ENCODE measurements at regions not wholly inside any gene's neighbourhood (a gene's known extent, or its start where the extent isn't known, plus 50 kb on each side); places are given as distances from the start of the nearest gene placed in this dataset.

GRCh38 chr13:50275392-50276063 is 260.3 kb downstream of the KCNRG start:
- H3K36me3 ChIP-seq (ENCODE audit: control insufficient read depth, insufficient read depth, low read length): no peaks in the 10 kb centered on the region
- H3K27me3 ChIP-seq (ENCODE audit: control insufficient read depth, insufficient read depth, low read length): no peaks in the 10 kb centered on the region
- H3K4me3 ChIP-seq (ENCODE audit: low read depth, low read length): no peak overlapping the region
- H3K9me3 ChIP-seq (ENCODE audit: control insufficient read depth, insufficient read depth, low read length): no peaks in the 10 kb centered on the region
- no peak overlapping the region for H3K9ac ChIP-seq (ENCODE audit: low read depth, low read length)
- H3K4me1 ChIP-seq (ENCODE audit: control insufficient read depth, insufficient read depth, low read length): peaks cover 18% of the 10 kb centered on the region

DNA sequence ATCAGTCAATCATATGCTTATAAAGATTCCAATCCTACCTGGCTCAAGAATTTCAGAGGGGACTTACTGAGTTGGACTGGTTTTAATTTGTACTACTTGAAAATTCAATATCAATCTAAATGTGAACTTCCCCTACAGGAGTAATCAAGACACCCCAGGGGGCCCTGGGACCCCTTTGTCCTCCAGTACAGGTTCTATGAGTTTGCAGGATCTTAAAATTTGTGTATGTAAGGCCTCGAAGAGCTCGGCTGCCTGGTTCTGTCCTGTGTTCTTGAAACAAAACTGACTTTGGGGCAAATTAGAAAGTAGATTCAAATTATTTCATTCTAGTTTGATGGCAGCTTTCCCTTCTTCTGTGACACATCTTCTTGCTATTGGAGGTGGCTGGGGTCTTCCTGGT is 261.3 kb downstream of the KCNRG start:
- Histone ChIP-seq H3K9me3 (ENCODE audit: control insufficient read depth, insufficient read depth, low read length) (no peaks in the 10 kb centered on the region), H3K4me3 (ENCODE audit: low read depth, low read length) (no peak overlapping the region), H3K36me3 (ENCODE audit: control insufficient read depth, insufficient read depth, low read length) (no peaks in the 10 kb centered on the region), H3K9ac (ENCODE audit: low read depth, low read length) (no peak overlapping the region), H3K4me1 (ENCODE audit: control insufficient read depth, insufficient read depth, low read length) (peaks cover 18% of the 10 kb centered on the region), H3K27me3 (ENCODE audit: control insufficient read depth, insufficient read depth, low read length) (no peaks in the 10 kb centered on the region)

- no peaks in the 10 kb centered on the region for H3K27me3 ChIP-seq (ENCODE audit: control insufficient read depth, insufficient read depth, low read length)
- no peak overlapping the region for H3K4me3 ChIP-seq (ENCODE audit: low read depth, low read length)
- H3K9me3 ChIP-seq (ENCODE audit: control insufficient read depth, insufficient read depth, low read length): no peaks in the 10 kb centered on the region
- H3K36me3 ChIP-seq (ENCODE audit: control insufficient read depth, insufficient read depth, low read length): no peaks in the 10 kb centered on the region
- H3K9ac ChIP-seq (ENCODE audit: low read depth, low read length): no peak overlapping the region
- peaks cover 18% of the 10 kb centered on the region for H3K4me1 ChIP-seq (ENCODE audit: control insufficient read depth, insufficient read depth, low read length)
Measured at GRCh38 chr13:50277127-50277526, 261.9 kb downstream of the KCNRG start.

- no peaks in the 10 kb centered on the region for H3K36me3 ChIP-seq (ENCODE audit: control insufficient read depth, insufficient read depth, low read length)
- H3K9ac ChIP-seq (ENCODE audit: low read depth, low read length): no peak overlapping the region
- H3K4me1 ChIP-seq (ENCODE audit: control insufficient read depth, insufficient read depth, low read length): peaks cover 18% of the 10 kb centered on the region
- H3K27me3 ChIP-seq (ENCODE audit: control insufficient read depth, insufficient read depth, low read length): no peaks in the 10 kb centered on the region
- H3K4me3 ChIP-seq (ENCODE audit: low read depth, low read length): no peak overlapping the region
- H3K9me3 ChIP-seq (ENCODE audit: control insufficient read depth, insufficient read depth, low read length): no peaks in the 10 kb centered on the region
Measured at GRCh38 chr13:50277906-50278305, 262.7 kb downstream of the KCNRG start.

DNA sequence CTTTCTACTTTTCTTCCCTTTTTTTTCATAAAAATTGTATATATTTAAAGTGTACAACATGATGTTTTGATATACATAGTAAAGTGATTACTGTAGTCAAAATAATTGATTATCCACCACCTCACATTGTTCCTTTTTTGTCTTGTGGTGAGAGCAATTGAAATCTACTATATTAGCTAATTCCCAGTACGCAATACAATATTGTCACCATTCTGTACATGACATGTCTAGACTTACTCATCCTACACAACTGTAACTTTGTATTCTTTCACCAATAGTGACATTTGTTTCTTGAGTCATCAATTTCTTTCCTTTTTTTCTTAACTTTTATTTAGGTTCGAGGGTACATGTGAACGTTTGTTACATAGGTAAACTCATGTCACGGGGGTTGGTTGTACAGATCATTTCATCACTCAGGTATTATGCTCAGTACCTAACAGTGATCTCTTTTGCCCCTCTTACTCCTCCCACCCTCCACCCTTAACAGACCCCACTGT is 265.2 kb downstream of the KCNRG start:
- Histone ChIP-seq H3K27me3 (ENCODE audit: control insufficient read depth, insufficient read depth, low read length) (no peaks in the 10 kb centered on the region), H3K9ac (ENCODE audit: low read depth, low read length) (no peak overlapping the region), H3K9me3 (ENCODE audit: control insufficient read depth, insufficient read depth, low read length) (no peaks in the 10 kb centered on the region), H3K36me3 (ENCODE audit: control insufficient read depth, insufficient read depth, low read length) (no peaks in the 10 kb centered on the region), H3K4me1 (ENCODE audit: control insufficient read depth, insufficient read depth, low read length) (peaks cover 18% of the 10 kb centered on the region), H3K4me3 (ENCODE audit: low read depth, low read length) (no peak overlapping the region)

GRCh38 chr13:50282016-50282415 is 266.8 kb downstream of the KCNRG start:
- Histone ChIP-seq H3K9ac (ENCODE audit: low read depth, low read length) (no peak overlapping the region), H3K4me3 (ENCODE audit: low read depth, low read length) (no peak overlapping the region), H3K9me3 (ENCODE audit: control insufficient read depth, insufficient read depth, low read length) (no peaks in the 10 kb centered on the region), H3K36me3 (ENCODE audit: control insufficient read depth, insufficient read depth, low read length) (no peaks in the 10 kb centered on the region), H3K27me3 (ENCODE audit: control insufficient read depth, insufficient read depth, low read length) (no peaks in the 10 kb centered on the region), H3K4me1 (ENCODE audit: control insufficient read depth, insufficient read depth, low read length) (peaks cover 15% of the 10 kb centered on the region)

DNA sequence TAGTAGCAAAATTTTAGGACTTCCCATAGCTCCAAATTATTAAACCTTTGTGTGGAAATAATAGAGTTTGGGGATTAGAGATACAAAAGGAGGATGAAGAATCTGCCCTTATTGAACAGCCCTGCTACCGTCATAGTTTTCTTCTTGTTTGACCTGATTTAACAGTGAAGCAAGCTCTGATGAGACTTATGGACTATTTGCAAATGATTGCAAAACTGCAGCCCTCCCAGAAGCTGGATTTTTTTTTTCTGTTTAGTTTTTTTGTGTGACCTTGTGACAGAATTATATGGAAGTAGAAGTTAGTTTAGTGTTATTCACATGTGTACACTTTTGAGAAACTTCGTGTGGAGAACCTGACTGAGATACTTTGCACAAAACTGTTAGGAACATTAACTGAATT is 267.8 kb downstream of the KCNRG start:
- no peaks in the 10 kb centered on the region for H3K27me3 ChIP-seq (ENCODE audit: control insufficient read depth, insufficient read depth, low read length)
- peaks cover 11% of the 10 kb centered on the region for H3K4me1 ChIP-seq (ENCODE audit: control insufficient read depth, insufficient read depth, low read length)
- no peaks in the 10 kb centered on the region for H3K36me3 ChIP-seq (ENCODE audit: control insufficient read depth, insufficient read depth, low read length)

GRCh38 chr13:50284540-50284939 is 269.3 kb downstream of the KCNRG start:
- Histone ChIP-seq H3K27me3 (ENCODE audit: control insufficient read depth, insufficient read depth, low read length) (no peaks in the 10 kb centered on the region), H3K4me3 (ENCODE audit: low read depth, low read length) (no peak overlapping the region), H3K9me3 (ENCODE audit: control insufficient read depth, insufficient read depth, low read length) (no peaks in the 10 kb centered on the region), H3K4me1 (ENCODE audit: control insufficient read depth, insufficient read depth, low read length) (peaks cover 3% of the 10 kb centered on the region), H3K36me3 (ENCODE audit: control insufficient read depth, insufficient read depth, low read length) (no peaks in the 10 kb centered on the region), H3K9ac (ENCODE audit: low read depth, low read length) (no peak overlapping the region)

More for the DNA sequence above, 267.8 kb downstream of the KCNRG start:
- Histone ChIP-seq H3K9me3 (ENCODE audit: control insufficient read depth, insufficient read depth, low read length) (no peaks in the 10 kb centered on the region), H3K4me3 (ENCODE audit: low read depth, low read length) (no peak overlapping the region), H3K9ac (ENCODE audit: low read depth, low read length) (no peak overlapping the region)

- Histone ChIP-seq H3K9ac (ENCODE audit: low read depth, low read length) (no peak overlapping the region), H3K4me1 (ENCODE audit: control insufficient read depth, insufficient read depth, low read length) (no peaks in the 10 kb centered on the region), H3K27me3 (ENCODE audit: control insufficient read depth, insufficient read depth, low read length) (no peaks in the 10 kb centered on the region), H3K4me3 (ENCODE audit: low read depth, low read length) (no peak overlapping the region), H3K36me3 (ENCODE audit: control insufficient read depth, insufficient read depth, low read length) (no peaks in the 10 kb centered on the region), H3K9me3 (ENCODE audit: control insufficient read depth, insufficient read depth, low read length) (no peaks in the 10 kb centered on the region)
Measured at GRCh38 chr13:50285283-50285682, 270.0 kb downstream of the KCNRG start.

GRCh38 chr13:50286324-50286723 is 271.1 kb downstream of the KCNRG start:
- Histone ChIP-seq H3K36me3 (ENCODE audit: control insufficient read depth, insufficient read depth, low read length) (no peaks in the 10 kb centered on the region), H3K9ac (ENCODE audit: low read depth, low read length) (no peak overlapping the region), H3K27me3 (ENCODE audit: control insufficient read depth, insufficient read depth, low read length) (no peaks in the 10 kb centered on the region), H3K4me1 (ENCODE audit: control insufficient read depth, insufficient read depth, low read length) (no peaks in the 10 kb centered on the region), H3K9me3 (ENCODE audit: control insufficient read depth, insufficient read depth, low read length) (no peaks in the 10 kb centered on the region), H3K4me3 (ENCODE audit: low read depth, low read length) (no peak overlapping the region)

GRCh38 chr13:50290186-50290585 is 274.9 kb downstream of the KCNRG start:
- Histone ChIP-seq H3K27me3 (ENCODE audit: control insufficient read depth, insufficient read depth, low read length) (no peaks in the 10 kb centered on the region), H3K9me3 (ENCODE audit: control insufficient read depth, insufficient read depth, low read length) (no peaks in the 10 kb centered on the region), H3K9ac (ENCODE audit: low read depth, low read length) (no peak overlapping the region), H3K4me1 (ENCODE audit: control insufficient read depth, insufficient read depth, low read length) (peaks cover 3% of the 10 kb centered on the region), H3K4me3 (ENCODE audit: low read depth, low read length) (no peak overlapping the region), H3K36me3 (ENCODE audit: control insufficient read depth, insufficient read depth, low read length) (no peaks in the 10 kb centered on the region)

- peaks cover 3% of the 10 kb centered on the region for H3K4me1 ChIP-seq (ENCODE audit: control insufficient read depth, insufficient read depth, low read length)
- H3K36me3 ChIP-seq (ENCODE audit: control insufficient read depth, insufficient read depth, low read length): no peaks in the 10 kb centered on the region
- no peak overlapping the region for H3K4me3 ChIP-seq (ENCODE audit: low read depth, low read length)
- H3K27me3 ChIP-seq (ENCODE audit: control insufficient read depth, insufficient read depth, low read length): no peaks in the 10 kb centered on the region
- no peak overlapping the region for H3K9ac ChIP-seq (ENCODE audit: low read depth, low read length)
- H3K9me3 ChIP-seq (ENCODE audit: control insufficient read depth, insufficient read depth, low read length): no peaks in the 10 kb centered on the region
Measured at GRCh38 chr13:50291611-50292010, 276.4 kb downstream of the KCNRG start.

All from iPS-15b (cell line).